Hepatocyte (in vitro differentiated cells): ENCODE measurements at regions not wholly inside any gene's neighbourhood (a gene's known extent, or its start where the extent isn't known, plus 50 kb on each side); places are given as distances from the start of the nearest gene placed in this dataset.

Experiments
- DNase-seq: peaks from one replicate; pipeline ENCODE4 v3.0.0-alpha.2; 2016; ENCODE audit warnings: low spot score
- H2AFZ ChIP-seq: fragments of 200-600 bp; sonication (generic); 2 replicates; pipeline ENCODE4 v1.6.0; 2016; ENCODE audit warnings: antibody characterized with exemption, mild to moderate bottlenecking
- H3K27ac ChIP-seq: fragments of 200-600 bp; sonication (generic); 2 replicates; pipeline ENCODE4 v1.5.1; 2016; ENCODE audit warnings: mild to moderate bottlenecking
- H3K27me3 ChIP-seq: fragments of 200-600 bp; sonication (generic); 2 replicates; pipeline ENCODE4 v1.6.1; 2016
- H3K36me3 ChIP-seq: fragments of 200-600 bp; sonication (generic); replicated peaks from 2 replicates; pipeline ENCODE4 v1.5.1; 2016; ENCODE audit warnings: low read depth; ENCODE audit not compliant: insufficient read depth
- H3K4me1 ChIP-seq: fragments of 200-600 bp; sonication (generic); 2 replicates; pipeline ENCODE4 v1.5.1; 2016; ENCODE audit warnings: mild to moderate bottlenecking, moderate library complexity; ENCODE audit not compliant: insufficient read depth
- H3K4me2 ChIP-seq: fragments of 200-600 bp; sonication (generic); 2 replicates; pipeline ENCODE4 v1.6.0; 2016
- H3K4me3 ChIP-seq: fragments of 200-600 bp; sonication (generic); 2 replicates; pipeline ENCODE4 v1.5.1; 2016; ENCODE audit warnings: mild to moderate bottlenecking
- H3K79me2 ChIP-seq: fragments of 200-600 bp; sonication (generic); 2 replicates; pipeline ENCODE4 v1.6.0; 2017; ENCODE audit warnings: mild to moderate bottlenecking
- H3K9me2 ChIP-seq: fragments of 200-600 bp; sonication (generic); replicated peaks from 2 replicates; pipeline ENCODE4 v1.6.0; 2017; ENCODE audit warnings: mild to moderate bottlenecking; ENCODE audit not compliant: insufficient read depth
- H3K9me3 ChIP-seq: fragments of 200-600 bp; sonication (generic); 2 replicates; pipeline ENCODE4 v1.5.1; 2016; ENCODE audit warnings: low read depth, mild to moderate bottlenecking
- H4K20me1 ChIP-seq: fragments of 200-600 bp; sonication (generic); 2 replicates; pipeline ENCODE4 v1.6.0; 2016; ENCODE audit warnings: mild to moderate bottlenecking; ENCODE audit not compliant: insufficient read depth, poor library complexity, severe bottlenecking
- CTCF ChIP-seq: fragments of 200-600 bp; sonication (generic); IDR thresholded peaks from 2 replicates; pipeline ENCODE4 v1.5.1; 2016; ENCODE audit warnings: antibody characterized with exemption, mild to moderate bottlenecking; ENCODE audit not compliant: poor library complexity
- EZH2 ChIP-seq: fragments of 200-600 bp; sonication (generic); IDR thresholded peaks from 2 replicates; pipeline ENCODE4 v1.6.1; 2016; ENCODE audit warnings: antibody characterized with exemption, mild to moderate bottlenecking, borderline replicate concordance
- EZH2phosphoT487 ChIP-seq: fragments of 200-600 bp; sonication (generic); IDR thresholded peaks from one replicate; pipeline ENCODE4 v1.6.1; 2018; ENCODE audit warnings: antibody characterized with exemption, mild to moderate bottlenecking, low read depth, moderate library complexity; ENCODE audit not compliant: unreplicated experiment, severe bottlenecking
- WGBS: methylation state at CpG from one replicate; pipeline ENCODE4 v1.1.6; 2016; ENCODE audit warnings: low lambda C conversion rate; ENCODE audit errors: missing lambda C conversion rate; 5-methylcytosine and 5-hydroxymethylcytosine counted together

GRCh38 chr11:31903225-31904074 lies 92.3 kb upstream of the PAX6 start:
- Histone ChIP-seq H3K4me1 (no peaks in the 10 kb centered on the region), H4K20me1 (no peaks in the 10 kb centered on the region), H3K36me3 (no peaks in the 10 kb centered on the region), H3K4me2 (no peak overlapping the region), H3K27ac (no peak overlapping the region), H3K27me3 (no peaks in the 10 kb centered on the region), H2AFZ (no peak overlapping the region), H3K79me2 (no peaks in the 10 kb centered on the region), H3K9me3 (no peaks in the 10 kb centered on the region), H3K9me2 (no peaks in the 10 kb centered on the region), H3K4me3 (no peak overlapping the region)
- DNase-seq, result no peak
- no peak for TF ChIP-seq EZH2
- no peak for TF ChIP-seq CTCF
- TF ChIP-seq EZH2phosphoT487, result no peak
- 81% methylated on average over 14 of the region's 14 CpGs for WGBS

- no peaks in the 10 kb centered on the region for H3K4me1 ChIP-seq
- no peak overlapping the region for H2AFZ ChIP-seq
- H3K27ac ChIP-seq, result no peak overlapping the region
- no peaks in the 10 kb centered on the region for H3K9me3 ChIP-seq
- TF ChIP-seq EZH2phosphoT487, result no peak
- no peak for TF ChIP-seq EZH2
- H3K79me2 ChIP-seq, result no peaks in the 10 kb centered on the region
- H3K4me2 ChIP-seq, result no peak overlapping the region
- H4K20me1 ChIP-seq, result no peaks in the 10 kb centered on the region
- no peaks in the 10 kb centered on the region for H3K9me2 ChIP-seq
- H3K27me3 ChIP-seq, result no peaks in the 10 kb centered on the region
- no peaks in the 10 kb centered on the region for H3K36me3 ChIP-seq
- 84% methylated on average over 5 of the region's 5 CpGs for WGBS
- H3K4me3 ChIP-seq, result no peak overlapping the region
- no peak for DNase-seq
These were observed 91.6 kb upstream of the PAX6 start for GRCh38 chr11:31902706-31903105.

- no peak overlapping the region for H3K4me3 ChIP-seq
- no peaks in the 10 kb centered on the region for H3K36me3 ChIP-seq
- H3K9me3 ChIP-seq, result no peaks in the 10 kb centered on the region
- no peak overlapping the region for H3K4me2 ChIP-seq
- no peak for DNase-seq
- H2AFZ ChIP-seq, result no peak overlapping the region
- no peaks in the 10 kb centered on the region for H3K9me2 ChIP-seq
- TF ChIP-seq EZH2, result no peak
- TF ChIP-seq CTCF, result no peak
- TF ChIP-seq EZH2phosphoT487, result no peak
- WGBS, result 85% methylated on average over 1 of the region's 1 CpG
- no peak overlapping the region for H3K27ac ChIP-seq
- H3K27me3 ChIP-seq, result no peaks in the 10 kb centered on the region
- no peaks in the 10 kb centered on the region for H3K79me2 ChIP-seq
- no peaks in the 10 kb centered on the region for H4K20me1 ChIP-seq
- no peaks in the 10 kb centered on the region for H3K4me1 ChIP-seq
These were observed 84.8 kb upstream of the PAX6 start for GRCh38 chr11:31895926-31896325.

- Histone ChIP-seq H2AFZ (no peak overlapping the region), H4K20me1 (no peaks in the 10 kb centered on the region), H3K27me3 (peaks cover 6% of the 10 kb centered on the region), H3K36me3 (no peaks in the 10 kb centered on the region), H3K4me2 (no peak overlapping the region), H3K27ac (no peak overlapping the region), H3K4me1 (no peaks in the 10 kb centered on the region), H3K4me3 (no peak overlapping the region), H3K9me3 (no peaks in the 10 kb centered on the region), H3K9me2 (no peaks in the 10 kb centered on the region), H3K79me2 (no peaks in the 10 kb centered on the region)
- no peak for TF ChIP-seq CTCF
- TF ChIP-seq EZH2phosphoT487, result no peak
- no peak for TF ChIP-seq EZH2
- no peak for DNase-seq
- WGBS, result 75% methylated on average over 6 of the region's 6 CpGs
These were observed 76.1 kb upstream of the PAX6 start for GRCh38 chr11:31887180-31887579.
